Tibial nerve (tissue), 4 donors: ENCODE measurements at regions not wholly inside any gene's neighbourhood (a gene's known extent, or its start where the extent isn't known, plus 50 kb on each side); places are given as distances from the start of the nearest gene placed in this dataset.

Experiments
- DNase-seq, 2 donors: peaks; one replicate each; pipeline ENCODE4 v3.0.0-alpha.2; 2019; ENCODE audit warnings: low spot score in 2 of 2
- H3K27ac ChIP-seq, 4 donors: fragments of 200-600 bp; sonication (generic) in 3 of 4; one replicate each; pipeline ENCODE4 v1.5.1; 2017 to 2019; ENCODE audit warnings: mild to moderate bottlenecking in 1 of 4
- H3K27me3 ChIP-seq, 2 donors: fragments of 200-600 bp; sonication (generic) in 1 of 2; one replicate each; pipeline versions ENCODE4 v1.5.1 to v1.6.0; 2017 to 2019
- H3K36me3 ChIP-seq, 3 donors: fragments of 200-600 bp; sonication (generic); one replicate each; pipeline ENCODE4 v1.5.1; 2018 to 2019
- H3K4me1 ChIP-seq, 4 donors: fragments of 200-600 bp; sonication (generic) in 3 of 4; one replicate each; pipeline ENCODE4 v1.5.1; 2017 to 2019
- H3K4me3 ChIP-seq, 4 donors: fragments of 200-600 bp; sonication (generic) in 3 of 4; one replicate each; pipeline ENCODE4 v1.5.1; 2017 to 2019; ENCODE audit warnings: mild to moderate bottlenecking in 1 of 4, moderate library complexity in 1 of 4
- H3K9me3 ChIP-seq, 4 donors: fragments of 200-600 bp; sonication (generic) in 3 of 4; one replicate each; pipeline ENCODE4 v1.5.1; 2017 to 2019
- EP300 ChIP-seq, 2 donors: sonication (generic); formaldehyde crosslinking; IDR thresholded peaks; one replicate each; pipeline ENCODE4 v1.6.1; 2017; ENCODE audit warnings: antibody characterized with exemption in 2 of 2, mild to moderate bottlenecking in 1 of 2
- POLR2A ChIP-seq, 2 donors: fragments of 450-650 bp; IDR thresholded peaks; one replicate each; pipeline ENCODE4 v1.6.1; 2017; ENCODE audit warnings: antibody characterized with exemption in 2 of 2, mild to moderate bottlenecking in 2 of 2, moderate library complexity in 2 of 2
- WGBS, 2 donors: methylation state at CpG; one replicate each; pipeline ENCODE4 v1.1.5; 2018; 5-methylcytosine and 5-hydroxymethylcytosine counted together
- TF ChIP-seq, protein P1 (sequence below), 5 experiments: fragments of 200-600 bp in 3 of 5; fragments of 450-650 bp in 2 of 5; sonication (generic) in 3 of 5; IDR thresholded peaks; one replicate each; pipeline ENCODE4 v1.5.1; 2016 to 2019; ENCODE audit warnings: antibody characterized with exemption in 5 of 5, mild to moderate bottlenecking in 3 of 5, moderate library complexity in 2 of 5

DNA sequence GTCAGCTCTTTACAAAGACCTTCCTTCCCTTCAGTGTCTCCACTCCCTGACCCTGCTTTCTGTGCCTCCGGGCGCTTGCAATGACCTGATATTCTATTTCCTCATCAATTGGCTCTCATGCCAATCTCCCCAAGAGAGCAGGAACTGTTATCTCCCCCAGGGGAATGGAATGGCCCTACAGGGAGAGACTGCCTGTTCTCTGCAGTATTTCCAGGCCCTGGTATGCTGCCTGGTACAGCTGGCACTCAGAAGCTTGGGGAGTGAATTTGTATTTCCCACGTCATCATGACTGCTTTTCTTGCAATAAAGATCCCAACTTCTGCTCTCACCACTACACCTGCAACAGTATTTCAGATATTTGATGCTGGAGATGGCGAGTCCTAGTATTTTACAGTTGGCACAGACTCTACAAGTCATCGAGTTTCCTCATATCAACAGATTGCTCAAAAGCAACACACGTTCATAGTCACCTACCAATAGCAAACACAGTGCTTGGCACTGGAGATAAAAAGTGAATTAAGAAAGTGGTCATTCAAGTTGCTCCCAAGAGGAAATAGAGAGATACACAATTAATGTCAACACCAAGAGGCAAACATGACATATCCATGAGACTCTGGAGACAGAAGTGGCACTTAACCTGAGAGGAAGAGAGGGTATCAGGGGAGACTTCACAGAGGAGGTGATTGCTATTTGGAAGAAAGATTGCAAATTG is 90.5 kb upstream of the EGFL6 start:
- H3K27me3 ChIP-seq, result peaks cover 0 to 6% of the 10 kb centered on the region in 2 donors
- 83 to 85% methylated on average over 5 to 6 of the region's 6 CpGs for WGBS, 2 donors
- no peak overlapping the region for H3K4me3 ChIP-seq
- TF ChIP-seq POLR2A (IDR thresholded peaks at IDR 0.05), result no peak
- TF ChIP-seq, protein P1, sequence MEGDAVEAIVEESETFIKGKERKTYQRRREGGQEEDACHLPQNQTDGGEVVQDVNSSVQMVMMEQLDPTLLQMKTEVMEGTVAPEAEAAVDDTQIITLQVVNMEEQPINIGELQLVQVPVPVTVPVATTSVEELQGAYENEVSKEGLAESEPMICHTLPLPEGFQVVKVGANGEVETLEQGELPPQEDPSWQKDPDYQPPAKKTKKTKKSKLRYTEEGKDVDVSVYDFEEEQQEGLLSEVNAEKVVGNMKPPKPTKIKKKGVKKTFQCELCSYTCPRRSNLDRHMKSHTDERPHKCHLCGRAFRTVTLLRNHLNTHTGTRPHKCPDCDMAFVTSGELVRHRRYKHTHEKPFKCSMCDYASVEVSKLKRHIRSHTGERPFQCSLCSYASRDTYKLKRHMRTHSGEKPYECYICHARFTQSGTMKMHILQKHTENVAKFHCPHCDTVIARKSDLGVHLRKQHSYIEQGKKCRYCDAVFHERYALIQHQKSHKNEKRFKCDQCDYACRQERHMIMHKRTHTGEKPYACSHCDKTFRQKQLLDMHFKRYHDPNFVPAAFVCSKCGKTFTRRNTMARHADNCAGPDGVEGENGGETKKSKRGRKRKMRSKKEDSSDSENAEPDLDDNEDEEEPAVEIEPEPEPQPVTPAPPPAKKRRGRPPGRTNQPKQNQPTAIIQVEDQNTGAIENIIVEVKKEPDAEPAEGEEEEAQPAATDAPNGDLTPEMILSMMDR (IDR thresholded peaks at IDR 0.05), result no peak
- TF ChIP-seq EP300 (IDR thresholded peaks at IDR 0.05), result no peak
- H3K9me3 ChIP-seq, result no peaks in the 10 kb centered on the region
- no peak overlapping the region for H3K27ac ChIP-seq
- H3K4me1 ChIP-seq, result peaks cover 0 to 5% (median 0%) of the 10 kb centered on the region in 4 donors
- H3K36me3 ChIP-seq, result no peaks in the 10 kb centered on the region
- DNase-seq, result no peak

DNA sequence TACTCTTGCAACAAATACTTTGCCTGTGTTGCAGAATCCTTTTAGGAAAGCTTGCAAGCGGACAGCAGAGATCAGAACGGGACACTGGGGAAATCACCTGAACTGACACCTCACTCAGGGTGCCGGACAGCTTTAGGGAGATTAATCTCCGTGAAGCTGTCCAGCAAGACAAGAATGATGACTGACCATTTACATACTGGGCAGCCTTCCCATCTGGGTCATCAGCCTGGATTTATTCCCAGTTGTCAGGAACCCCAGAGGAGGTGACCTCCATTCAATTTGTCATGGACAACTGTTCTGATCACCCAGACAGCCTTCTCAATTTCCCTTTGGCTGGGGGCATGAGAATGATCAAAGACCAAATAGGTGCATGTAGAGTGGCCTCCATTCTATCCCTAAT is 93.0 kb upstream of the EGFL6 start:
- TF ChIP-seq, protein P1 (IDR thresholded peaks at IDR 0.05), result no peak
- TF ChIP-seq POLR2A (IDR thresholded peaks at IDR 0.05) (no peak), EP300 (IDR thresholded peaks at IDR 0.05) (no peak)
- H3K9me3 ChIP-seq, result no peaks in the 10 kb centered on the region
- H3K4me3 ChIP-seq, result no peak overlapping the region
- no peak for DNase-seq
- peaks cover 0 to 12% (median 0%) of the 10 kb centered on the region in 4 donors for H3K4me1 ChIP-seq
- 84 to 88% methylated on average over 2 to 4 of the region's 4 CpGs for WGBS, 2 donors
- peaks cover 0 to 6% of the 10 kb centered on the region in 2 donors for H3K27me3 ChIP-seq
- H3K36me3 ChIP-seq, result no peaks in the 10 kb centered on the region
- H3K27ac ChIP-seq, result no peak overlapping the region

DNA sequence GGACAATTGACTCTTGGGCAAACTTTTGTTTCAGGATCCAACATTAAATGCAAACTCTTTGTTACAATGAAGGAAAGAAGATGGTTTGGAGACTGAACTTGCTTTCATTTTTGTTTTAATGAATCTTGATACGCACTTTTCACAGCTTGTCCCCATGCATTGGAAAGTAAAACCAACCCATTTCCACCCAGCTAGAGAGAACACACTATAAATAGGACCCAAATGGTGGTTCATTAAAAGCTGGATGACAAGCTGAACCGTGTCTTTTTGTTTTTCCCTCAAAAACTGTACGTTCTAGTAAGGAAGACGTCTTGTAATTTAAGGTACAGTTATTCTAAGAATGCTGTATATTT is 95.3 kb upstream of the EGFL6 start:
- Histone ChIP-seq H3K36me3 (no peaks in the 10 kb centered on the region), H3K4me1 (peaks cover 0 to 12% (median 0%) of the 10 kb centered on the region in 4 donors), H3K4me3 (peak overlapping the region in 2 of 4 donors; percentile 2 to 12), H3K27me3 (peaks cover 0 to under 1% of the 10 kb centered on the region in 2 donors), H3K9me3 (no peaks in the 10 kb centered on the region), H3K27ac (peak overlapping the region; percentile 1 to 79 (median 76))
- no peak for DNase-seq
- WGBS, 2 donors, result 58 to 66% methylated on average over 4 of the region's 4 CpGs
- TF ChIP-seq EP300 (IDR thresholded peaks at IDR 0.05) (no peak), POLR2A (IDR thresholded peaks at IDR 0.05) (no peak)
- TF ChIP-seq, protein P1 (IDR thresholded peaks at IDR 0.05), result no peak

DNA sequence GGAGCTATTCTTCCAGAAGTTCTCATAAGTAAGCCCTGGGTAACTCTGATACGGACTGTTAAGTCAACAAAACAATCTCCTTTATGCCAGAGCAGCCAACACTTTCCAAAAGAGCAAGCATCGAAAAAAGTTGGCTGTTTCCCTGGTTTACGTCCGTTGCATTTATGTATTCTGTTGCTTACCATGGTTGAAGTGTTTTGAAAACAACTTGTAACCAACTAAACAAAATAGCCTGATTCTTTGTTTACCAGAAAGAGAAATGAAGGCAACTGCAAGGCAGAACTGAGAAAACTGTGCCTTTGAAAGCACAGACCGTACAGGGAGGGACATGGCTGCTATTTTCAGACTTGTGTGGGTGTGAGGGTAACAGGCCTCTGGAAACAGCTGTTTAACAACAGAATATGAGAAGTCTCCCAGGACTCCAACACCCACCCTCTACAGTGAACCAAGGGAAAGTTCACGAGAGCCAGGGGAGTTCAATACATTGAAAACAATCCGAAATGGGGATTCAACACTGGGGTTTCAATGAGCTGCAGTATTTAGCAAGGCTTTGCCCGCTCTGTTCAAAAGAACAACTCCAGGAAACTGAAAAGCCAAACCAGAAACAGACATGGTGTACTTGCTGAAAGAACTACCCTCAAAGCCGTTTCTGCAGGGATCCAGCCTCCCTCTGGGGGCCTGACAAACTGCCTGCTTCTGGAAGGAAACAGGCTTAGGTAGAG is 95.8 kb upstream of the EGFL6 start:
- Histone ChIP-seq H3K9me3 (no peaks in the 10 kb centered on the region), H3K4me3 (peak overlapping the region in 2 of 4 donors; percentile 2 to 12), H3K27ac (peak overlapping the region; percentile 1 to 79 (median 76)), H3K36me3 (no peaks in the 10 kb centered on the region), H3K4me1 (peaks cover 0 to 12% (median 0%) of the 10 kb centered on the region in 4 donors), H3K27me3 (no peaks in the 10 kb centered on the region)
- 22 to 44% methylated on average over 7 to 9 of the region's 9 CpGs for WGBS, 2 donors
- TF ChIP-seq, protein P1 (IDR thresholded peaks at IDR 0.05), result no peak
- TF ChIP-seq EP300 (IDR thresholded peaks at IDR 0.05) (peak in 1 of 2 donors; percentile 39), POLR2A (IDR thresholded peaks at IDR 0.05) (no peak)
- no peak for DNase-seq

DNA sequence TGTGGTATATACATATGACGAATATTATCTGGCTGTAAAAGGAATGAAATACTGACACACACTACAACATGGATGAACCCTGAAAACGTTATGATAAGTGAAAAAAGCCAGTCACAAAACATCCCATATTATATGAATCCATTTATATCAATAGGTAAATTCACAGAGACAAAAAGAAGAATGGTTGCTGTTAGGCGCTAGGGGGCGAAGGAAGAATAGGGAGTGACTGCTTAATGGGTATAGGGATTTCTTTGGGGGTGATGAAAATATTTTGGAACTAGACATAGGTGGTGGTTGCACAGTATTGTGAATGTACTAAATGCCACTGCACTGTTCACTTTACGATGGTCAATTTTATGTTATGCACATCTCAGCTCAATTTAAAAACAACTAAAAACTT is 96.4 kb upstream of the EGFL6 start:
- Histone ChIP-seq H3K36me3 (no peaks in the 10 kb centered on the region), H3K27ac (peak overlapping the region in 3 of 4 donors; percentile 1 to 79 (median 77)), H3K9me3 (no peaks in the 10 kb centered on the region), H3K4me3 (no peak overlapping the region), H3K27me3 (no peaks in the 10 kb centered on the region), H3K4me1 (peaks cover 0 to 12% (median 0%) of the 10 kb centered on the region in 4 donors)
- DNase-seq, result no peak
- TF ChIP-seq EP300 (IDR thresholded peaks at IDR 0.05), result no peak
- TF ChIP-seq, protein P1 (IDR thresholded peaks at IDR 0.05), result no peak
- no peak for TF ChIP-seq POLR2A (IDR thresholded peaks at IDR 0.05)
- 56 to 78% methylated on average over 5 of the region's 5 CpGs for WGBS, 2 donors
